Gastrocnemius medialis (tissue), 4 donors: ENCODE measurements at regions not wholly inside any gene's neighbourhood (a gene's known extent, or its start where the extent isn't known, plus 50 kb on each side); places are given as distances from the start of the nearest gene placed in this dataset.

Experiments
- CTCF ChIP-seq, 5 experiments: fragments of 450-650 bp in 3 of 5; fragments of 200-600 bp in 2 of 5; sonication (generic) in 2 of 5; IDR thresholded peaks in 4 of 5; conservative IDR thresholded peaks in 1 of 5; 1 replicate in 4 of 5; 2 replicates in 1 of 5; pipeline ENCODE4 v1.5.1; 2016 to 2019; ENCODE audit warnings: antibody characterized with exemption in 5 of 5, mild to moderate bottlenecking in 3 of 5, moderate library complexity in 3 of 5
- POLR2A ChIP-seq, 2 donors: fragments of 450-650 bp; IDR thresholded peaks; one replicate each; pipeline ENCODE4 v1.6.1; 2017; ENCODE audit warnings: antibody characterized with exemption in 2 of 2, mild to moderate bottlenecking in 2 of 2, moderate library complexity in 2 of 2

GRCh38 chr2:147683380-147683779 is 161.4 kb upstream of the ACVR2A start:
- TF ChIP-seq CTCF (IDR thresholded peaks at IDR 0.05 in 4 of 5, conservative IDR thresholded peaks at IDR 0.05 in 1 of 5) (no peak), POLR2A (IDR thresholded peaks at IDR 0.05) (no peak)
